ENCODE measurements at regions not wholly inside any gene's neighbourhood (a gene's known extent, or its start where the extent isn't known, plus 50 kb on each side); places are given as distances from the start of the nearest gene placed in this dataset.

- H3K4me1 ChIP-seq (ENCODE audit: control insufficient read depth in 1 of 2, insufficient read depth in 2 of 2, low read length in 2 of 2), result peaks cover 0 to 12% of the 10 kb centered on the region in 2 donors
- no peaks in the 10 kb centered on the region for H3K27me3 ChIP-seq (ENCODE audit: low read depth, low read length)
- no peak overlapping the region for H3K4me3 ChIP-seq (ENCODE audit: low read depth in 1 of 2, low read length in 2 of 2)
- no peaks in the 10 kb centered on the region for H3K36me3 ChIP-seq (ENCODE audit: control insufficient read depth in 1 of 2, insufficient read depth in 2 of 2, low read length in 2 of 2)
- H3K27ac ChIP-seq (ENCODE audit: low read length), result no peak overlapping the region
- H3K9me3 ChIP-seq (ENCODE audit: control insufficient read depth in 1 of 2, low read length in 2 of 2), result no peaks in the 10 kb centered on the region
Observed at GRCh38 chr2:236674646-236675045, 105.0 kb downstream of the ACKR3 start.

- no peaks in the 10 kb centered on the region for H3K27me3 ChIP-seq (ENCODE audit: low read depth, low read length)
- no peaks in the 10 kb centered on the region for H3K9me3 ChIP-seq (ENCODE audit: control insufficient read depth in 1 of 2, low read length in 2 of 2)
- H3K36me3 ChIP-seq (ENCODE audit: control insufficient read depth in 1 of 2, insufficient read depth in 2 of 2, low read length in 2 of 2), result no peaks in the 10 kb centered on the region
- H3K4me3 ChIP-seq (ENCODE audit: low read depth in 1 of 2, low read length in 2 of 2), result no peak overlapping the region
- H3K4me1 ChIP-seq (ENCODE audit: control insufficient read depth in 1 of 2, insufficient read depth in 2 of 2, low read length in 2 of 2), result peaks cover 0 to 12% of the 10 kb centered on the region in 2 donors
- no peak overlapping the region for H3K27ac ChIP-seq (ENCODE audit: low read length)
Observed at GRCh38 chr2:236675051-236675450, 105.4 kb downstream of the ACKR3 start.

- Histone ChIP-seq H3K27me3 (ENCODE audit: low read depth, low read length) (no peaks in the 10 kb centered on the region), H3K4me1 (ENCODE audit: control insufficient read depth in 1 of 2, insufficient read depth in 2 of 2, low read length in 2 of 2) (peaks cover 0 to 12% of the 10 kb centered on the region in 2 donors), H3K27ac (ENCODE audit: low read length) (no peak overlapping the region), H3K4me3 (ENCODE audit: low read depth in 1 of 2, low read length in 2 of 2) (no peak overlapping the region), H3K9me3 (ENCODE audit: control insufficient read depth in 1 of 2, low read length in 2 of 2) (no peaks in the 10 kb centered on the region), H3K36me3 (ENCODE audit: control insufficient read depth in 1 of 2, insufficient read depth in 2 of 2, low read length in 2 of 2) (no peaks in the 10 kb centered on the region)
Observed at GRCh38 chr2:236675526-236675925, 105.9 kb downstream of the ACKR3 start.

GRCh38 chr2:236676136-236676873 is 106.7 kb downstream of the ACKR3 start:
- peaks cover 0 to 12% of the 10 kb centered on the region in 2 donors for H3K4me1 ChIP-seq (ENCODE audit: control insufficient read depth in 1 of 2, insufficient read depth in 2 of 2, low read length in 2 of 2)
- no peak overlapping the region for H3K4me3 ChIP-seq (ENCODE audit: low read depth in 1 of 2, low read length in 2 of 2)
- H3K27ac ChIP-seq (ENCODE audit: low read length), result no peak overlapping the region
- H3K9me3 ChIP-seq (ENCODE audit: control insufficient read depth in 1 of 2, low read length in 2 of 2), result no peaks in the 10 kb centered on the region
- H3K27me3 ChIP-seq (ENCODE audit: low read depth, low read length), result no peaks in the 10 kb centered on the region
- no peaks in the 10 kb centered on the region for H3K36me3 ChIP-seq (ENCODE audit: control insufficient read depth in 1 of 2, insufficient read depth in 2 of 2, low read length in 2 of 2)

GRCh38 chr2:236677368-236677767 is 107.7 kb downstream of the ACKR3 start:
- Histone ChIP-seq H3K4me1 (ENCODE audit: control insufficient read depth in 1 of 2, insufficient read depth in 2 of 2, low read length in 2 of 2) (peaks cover 0 to 12% of the 10 kb centered on the region in 2 donors), H3K27ac (ENCODE audit: low read length) (no peak overlapping the region), H3K9me3 (ENCODE audit: control insufficient read depth in 1 of 2, low read length in 2 of 2) (no peaks in the 10 kb centered on the region), H3K36me3 (ENCODE audit: control insufficient read depth in 1 of 2, insufficient read depth in 2 of 2, low read length in 2 of 2) (no peaks in the 10 kb centered on the region), H3K27me3 (ENCODE audit: low read depth, low read length) (no peaks in the 10 kb centered on the region), H3K4me3 (ENCODE audit: low read depth in 1 of 2, low read length in 2 of 2) (no peak overlapping the region)

GRCh38 chr2:236678307-236678975 is 108.8 kb downstream of the ACKR3 start:
- no peaks in the 10 kb centered on the region for H3K27me3 ChIP-seq (ENCODE audit: low read depth, low read length)
- no peaks in the 10 kb centered on the region for H3K36me3 ChIP-seq (ENCODE audit: control insufficient read depth in 1 of 2, insufficient read depth in 2 of 2, low read length in 2 of 2)
- no peak overlapping the region for H3K4me3 ChIP-seq (ENCODE audit: low read depth in 1 of 2, low read length in 2 of 2)
- no peaks in the 10 kb centered on the region for H3K9me3 ChIP-seq (ENCODE audit: control insufficient read depth in 1 of 2, low read length in 2 of 2)
- no peak overlapping the region for H3K27ac ChIP-seq (ENCODE audit: low read length)
- H3K4me1 ChIP-seq (ENCODE audit: control insufficient read depth in 1 of 2, insufficient read depth in 2 of 2, low read length in 2 of 2), result peaks cover 0 to 12% of the 10 kb centered on the region in 2 donors

GRCh38 chr2:236679884-236680860 is 110.5 kb downstream of the ACKR3 start:
- H3K27ac ChIP-seq (ENCODE audit: low read length), result no peak overlapping the region
- no peak overlapping the region for H3K4me3 ChIP-seq (ENCODE audit: low read depth in 1 of 2, low read length in 2 of 2)
- no peaks in the 10 kb centered on the region for H3K9me3 ChIP-seq (ENCODE audit: control insufficient read depth in 1 of 2, low read length in 2 of 2)
- H3K4me1 ChIP-seq (ENCODE audit: control insufficient read depth in 1 of 2, insufficient read depth in 2 of 2, low read length in 2 of 2), result peaks cover 0 to 12% of the 10 kb centered on the region in 2 donors
- no peaks in the 10 kb centered on the region for H3K27me3 ChIP-seq (ENCODE audit: low read depth, low read length)
- H3K36me3 ChIP-seq (ENCODE audit: control insufficient read depth in 1 of 2, insufficient read depth in 2 of 2, low read length in 2 of 2), result no peaks in the 10 kb centered on the region

- Histone ChIP-seq H3K36me3 (ENCODE audit: control insufficient read depth in 1 of 2, insufficient read depth in 2 of 2, low read length in 2 of 2) (no peaks in the 10 kb centered on the region), H3K27ac (ENCODE audit: low read length) (no peak overlapping the region)
Observed at GRCh38 chr2:236682651-236683422, 113.2 kb downstream of the ACKR3 start.

GRCh38 chr2:236684504-236685256 is 115.1 kb downstream of the ACKR3 start:
- Histone ChIP-seq H3K27ac (ENCODE audit: low read length) (no peak overlapping the region), H3K4me1 (ENCODE audit: control insufficient read depth in 1 of 2, insufficient read depth in 2 of 2, low read length in 2 of 2) (no peaks in the 10 kb centered on the region), H3K4me3 (ENCODE audit: low read depth in 1 of 2, low read length in 2 of 2) (no peak overlapping the region), H3K36me3 (ENCODE audit: control insufficient read depth in 1 of 2, insufficient read depth in 2 of 2, low read length in 2 of 2) (no peaks in the 10 kb centered on the region), H3K9me3 (ENCODE audit: control insufficient read depth in 1 of 2, low read length in 2 of 2) (no peaks in the 10 kb centered on the region), H3K27me3 (ENCODE audit: low read depth, low read length) (no peaks in the 10 kb centered on the region)

More at GRCh38 chr2:236682651-236683422, 113.2 kb downstream of the ACKR3 start:
- Histone ChIP-seq H3K27me3 (ENCODE audit: low read depth, low read length) (no peaks in the 10 kb centered on the region), H3K4me3 (ENCODE audit: low read depth in 1 of 2, low read length in 2 of 2) (no peak overlapping the region), H3K4me1 (ENCODE audit: control insufficient read depth in 1 of 2, insufficient read depth in 2 of 2, low read length in 2 of 2) (no peaks in the 10 kb centered on the region), H3K9me3 (ENCODE audit: control insufficient read depth in 1 of 2, low read length in 2 of 2) (no peaks in the 10 kb centered on the region)

GRCh38 chr2:236685361-236685760 is 115.7 kb downstream of the ACKR3 start:
- Histone ChIP-seq H3K27me3 (ENCODE audit: low read depth, low read length) (no peaks in the 10 kb centered on the region), H3K27ac (ENCODE audit: low read length) (no peak overlapping the region), H3K4me1 (ENCODE audit: control insufficient read depth in 1 of 2, insufficient read depth in 2 of 2, low read length in 2 of 2) (no peaks in the 10 kb centered on the region), H3K36me3 (ENCODE audit: control insufficient read depth in 1 of 2, insufficient read depth in 2 of 2, low read length in 2 of 2) (no peaks in the 10 kb centered on the region), H3K4me3 (ENCODE audit: low read depth in 1 of 2, low read length in 2 of 2) (no peak overlapping the region), H3K9me3 (ENCODE audit: control insufficient read depth in 1 of 2, low read length in 2 of 2) (no peaks in the 10 kb centered on the region)
